IPS DF 6.9 (cell line): ENCODE measurements at regions not wholly inside any gene's neighbourhood (a gene's known extent, or its start where the extent isn't known, plus 50 kb on each side); places are given as distances from the start of the nearest gene placed in this dataset.
A peak's percentile ranks its signal among the peaks of the same experiment; 100 is the strongest.

Experiments used
- DNase-seq: peaks from one replicate; pipeline ENCODE4 v3.0.0-alpha.2; 2013; ENCODE audit warnings: low read depth, low spot score
- H3K27ac ChIP-seq: one replicate; pipeline ENCODE4 v1.5.1; 2013; ENCODE audit warnings: low read length, control low read depth
- H3K27me3 ChIP-seq: 2 replicates; pipeline ENCODE4 v1.6.1; 2013; ENCODE audit warnings: mild to moderate bottlenecking, low read length; ENCODE audit not compliant: control insufficient read depth, insufficient read depth
- H3K36me3 ChIP-seq: 2 replicates; pipeline ENCODE4 v1.6.1; 2013; ENCODE audit warnings: low read length; ENCODE audit not compliant: control insufficient read depth, insufficient read depth
- H3K4me1 ChIP-seq: 2 replicates; pipeline ENCODE4 v1.6.1; 2013; ENCODE audit warnings: low read length; ENCODE audit not compliant: control insufficient read depth, insufficient read depth
- H3K4me3 ChIP-seq: 2 replicates; pipeline ENCODE4 v1.5.1; 2013; ENCODE audit warnings: mild to moderate bottlenecking, low read length
- H3K9me3 ChIP-seq: 2 replicates; pipeline ENCODE4 v1.6.1; 2013; ENCODE audit warnings: low read length, inconsistent platforms; ENCODE audit not compliant: control insufficient read depth, insufficient read depth
- WGBS: extraction: QIAGEN DNeasy Blood & Tissue Kit; methylation state at CpG from one replicate; pipeline ENCODE4 v1.1.7; 2013; ENCODE audit warnings: mixed read lengths, missing lambda C conversion rate; ENCODE audit not compliant: insufficient read length, insufficient coverage; 5-methylcytosine and 5-hydroxymethylcytosine counted together

GRCh38 chr5:112112346-112112745 lies 306.7 kb downstream of the EPB41L4A start:
- Histone ChIP-seq H3K27me3 (no peaks in the 10 kb centered on the region), H3K27ac (no peak overlapping the region), H3K4me1 (peaks cover 2% of the 10 kb centered on the region; the same call in 1 of the 2 replicates), H3K36me3 (no peaks in the 10 kb centered on the region), H3K4me3 (no peak overlapping the region), H3K9me3 (no peaks in the 10 kb centered on the region)
- DNase-seq = no peak
- WGBS = no CpG with 5 or more reads among the region's 2 CpGs

- peak; percentile 16 for DNase-seq
- no peaks in the 10 kb centered on the region for H3K9me3 ChIP-seq
- no peaks in the 10 kb centered on the region for H3K27me3 ChIP-seq
- peaks cover 2% of the 10 kb centered on the region; the same call in 1 of the 2 replicates for H3K4me1 ChIP-seq
- no peaks in the 10 kb centered on the region for H3K36me3 ChIP-seq
- no peak overlapping the region for H3K4me3 ChIP-seq
- WGBS = 100% methylated on average over 1 of the region's 4 CpGs
- no peak overlapping the region for H3K27ac ChIP-seq
Measured at GRCh38 chr5:112109331-112110007, 309.6 kb downstream of the EPB41L4A start.

GRCh38 chr5:112106878-112107277 lies 312.2 kb downstream of the EPB41L4A start:
- no peaks in the 10 kb centered on the region for H3K36me3 ChIP-seq
- peaks cover 2% of the 10 kb centered on the region; the same call in 1 of the 2 replicates for H3K4me1 ChIP-seq
- no peak for DNase-seq
- no peak overlapping the region for H3K27ac ChIP-seq
- H3K27me3 ChIP-seq = no peaks in the 10 kb centered on the region
- 100% methylated on average over 1 of the region's 2 CpGs for WGBS
- H3K9me3 ChIP-seq = no peaks in the 10 kb centered on the region
- no peak overlapping the region for H3K4me3 ChIP-seq

GRCh38 chr5:112097768-112098167 lies 321.3 kb downstream of the EPB41L4A start:
- Histone ChIP-seq H3K9me3 (no peaks in the 10 kb centered on the region), H3K36me3 (no peaks in the 10 kb centered on the region), H3K27me3 (no peaks in the 10 kb centered on the region), H3K4me3 (no peak overlapping the region), H3K27ac (no peak overlapping the region), H3K4me1 (no peaks in the 10 kb centered on the region)
- no peak for DNase-seq
- WGBS = no CpG with 5 or more reads among the region's 6 CpGs

GRCh38 chr5:112087222-112087621 lies 330.2 kb upstream of the NREP start:
- no peak for DNase-seq
- Histone ChIP-seq H3K4me3 (no peak overlapping the region), H3K4me1 (no peaks in the 10 kb centered on the region), H3K36me3 (no peaks in the 10 kb centered on the region), H3K9me3 (no peaks in the 10 kb centered on the region), H3K27ac (no peak overlapping the region), H3K27me3 (no peaks in the 10 kb centered on the region)
- WGBS = no CpG with 5 or more reads among the region's 2 CpGs

- Histone ChIP-seq H3K27me3 (no peaks in the 10 kb centered on the region), H3K27ac (no peak overlapping the region), H3K36me3 (no peaks in the 10 kb centered on the region), H3K4me1 (no peaks in the 10 kb centered on the region), H3K9me3 (no peaks in the 10 kb centered on the region), H3K4me3 (no peak overlapping the region)
- no peak for DNase-seq
- WGBS = no CpG with 5 or more reads among the region's 1 CpG
Measured at GRCh38 chr5:112086740-112087139, 329.7 kb upstream of the NREP start.

GRCh38 chr5:112084149-112084548 lies 327.2 kb upstream of the NREP start:
- no peak for DNase-seq
- no CpG with 5 or more reads among the region's 2 CpGs for WGBS
- Histone ChIP-seq H3K4me1 (no peaks in the 10 kb centered on the region), H3K9me3 (no peaks in the 10 kb centered on the region), H3K36me3 (no peaks in the 10 kb centered on the region), H3K27ac (no peak overlapping the region), H3K27me3 (no peaks in the 10 kb centered on the region), H3K4me3 (no peak overlapping the region)

GRCh38 chr5:112083623-112084022 lies 326.6 kb upstream of the NREP start:
- Histone ChIP-seq H3K27me3 (no peaks in the 10 kb centered on the region), H3K4me1 (no peaks in the 10 kb centered on the region), H3K36me3 (no peaks in the 10 kb centered on the region), H3K27ac (no peak overlapping the region), H3K4me3 (no peak overlapping the region), H3K9me3 (no peaks in the 10 kb centered on the region)
- DNase-seq = no peak
- WGBS = no CpG with 5 or more reads among the region's 4 CpGs

GRCh38 chr5:112077180-112077579 lies 320.2 kb upstream of the NREP start:
- no peaks in the 10 kb centered on the region for H3K36me3 ChIP-seq
- WGBS = no CpG with 5 or more reads among the region's 1 CpG
- no peaks in the 10 kb centered on the region for H3K27me3 ChIP-seq
- no peaks in the 10 kb centered on the region for H3K4me1 ChIP-seq
- no peaks in the 10 kb centered on the region for H3K9me3 ChIP-seq
- H3K27ac ChIP-seq = no peak overlapping the region
- H3K4me3 ChIP-seq = no peak overlapping the region
- DNase-seq = no peak

- no peak for DNase-seq
Measured at GRCh38 chr5:112070022-112070421, 313.0 kb upstream of the NREP start.

GRCh38 chr5:112069329-112069728 lies 312.3 kb upstream of the NREP start:
- Histone ChIP-seq H3K27ac (no peak overlapping the region), H3K4me1 (no peaks in the 10 kb centered on the region), H3K9me3 (no peaks in the 10 kb centered on the region), H3K4me3 (no peak overlapping the region), H3K27me3 (no peaks in the 10 kb centered on the region), H3K36me3 (no peaks in the 10 kb centered on the region)
- DNase-seq = no peak
- no CpG with 5 or more reads among the region's 3 CpGs for WGBS

More at GRCh38 chr5:112070022-112070421, 313.0 kb upstream of the NREP start:
- Histone ChIP-seq H3K4me1 (no peaks in the 10 kb centered on the region), H3K9me3 (no peaks in the 10 kb centered on the region), H3K36me3 (no peaks in the 10 kb centered on the region), H3K27ac (no peak overlapping the region), H3K27me3 (no peaks in the 10 kb centered on the region), H3K4me3 (no peak overlapping the region)
- no CpG with 5 or more reads among the region's 1 CpG for WGBS
